SK-N-SH (cell line): ENCODE measurements at regions not wholly inside any gene's neighbourhood (a gene's known extent, or its start where the extent isn't known, plus 50 kb on each side); places are given as distances from the start of the nearest gene placed in this dataset.

Experiments used
- JUND ChIP-seq: IDR thresholded peaks from 2 replicates; pipeline ENCODE4 v1.4.0; 2012
- POLR2AphosphoS5 ChIP-seq: IDR thresholded peaks from 2 replicates; pipeline ENCODE4 v1.6.1; 2012; ENCODE audit warnings: low read depth, low read length
- TCF12 ChIP-seq: IDR thresholded peaks from 2 replicates; pipeline ENCODE4 v1.4.0; 2012
- TF ChIP-seq, protein P1 (sequence below): fragments of 200-600 bp; sonication (generic); IDR thresholded peaks from 2 replicates; pipeline ENCODE4 v1.6.1; 2017; ENCODE audit warnings: antibody characterized with exemption, mild to moderate bottlenecking, moderate library complexity

- TF ChIP-seq, protein P1, sequence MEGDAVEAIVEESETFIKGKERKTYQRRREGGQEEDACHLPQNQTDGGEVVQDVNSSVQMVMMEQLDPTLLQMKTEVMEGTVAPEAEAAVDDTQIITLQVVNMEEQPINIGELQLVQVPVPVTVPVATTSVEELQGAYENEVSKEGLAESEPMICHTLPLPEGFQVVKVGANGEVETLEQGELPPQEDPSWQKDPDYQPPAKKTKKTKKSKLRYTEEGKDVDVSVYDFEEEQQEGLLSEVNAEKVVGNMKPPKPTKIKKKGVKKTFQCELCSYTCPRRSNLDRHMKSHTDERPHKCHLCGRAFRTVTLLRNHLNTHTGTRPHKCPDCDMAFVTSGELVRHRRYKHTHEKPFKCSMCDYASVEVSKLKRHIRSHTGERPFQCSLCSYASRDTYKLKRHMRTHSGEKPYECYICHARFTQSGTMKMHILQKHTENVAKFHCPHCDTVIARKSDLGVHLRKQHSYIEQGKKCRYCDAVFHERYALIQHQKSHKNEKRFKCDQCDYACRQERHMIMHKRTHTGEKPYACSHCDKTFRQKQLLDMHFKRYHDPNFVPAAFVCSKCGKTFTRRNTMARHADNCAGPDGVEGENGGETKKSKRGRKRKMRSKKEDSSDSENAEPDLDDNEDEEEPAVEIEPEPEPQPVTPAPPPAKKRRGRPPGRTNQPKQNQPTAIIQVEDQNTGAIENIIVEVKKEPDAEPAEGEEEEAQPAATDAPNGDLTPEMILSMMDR = no peak
- no peak for TF ChIP-seq JUND
- TF ChIP-seq TCF12 = no peak
- no peak for TF ChIP-seq POLR2AphosphoS5
Observed at GRCh38 chr22:48936391-48936790, 891.3 kb downstream of the BRD1 start.
